ENCODE measurements at regions not wholly inside any gene's neighbourhood (a gene's known extent, or its start where the extent isn't known, plus 50 kb on each side); places are given as distances from the start of the nearest gene placed in this dataset.

GRCh38 chr6:120096696-120097260 is 747.2 kb upstream of the MAN1A1 start:
- Histone ChIP-seq H3K4me3 (no peak overlapping the region), H3K27ac (no peak overlapping the region)
- DNase-seq (ENCODE audit: low spot score), result no peak
- no peak for TF ChIP-seq CTCF (IDR thresholded peaks at IDR 0.05)

DNA sequence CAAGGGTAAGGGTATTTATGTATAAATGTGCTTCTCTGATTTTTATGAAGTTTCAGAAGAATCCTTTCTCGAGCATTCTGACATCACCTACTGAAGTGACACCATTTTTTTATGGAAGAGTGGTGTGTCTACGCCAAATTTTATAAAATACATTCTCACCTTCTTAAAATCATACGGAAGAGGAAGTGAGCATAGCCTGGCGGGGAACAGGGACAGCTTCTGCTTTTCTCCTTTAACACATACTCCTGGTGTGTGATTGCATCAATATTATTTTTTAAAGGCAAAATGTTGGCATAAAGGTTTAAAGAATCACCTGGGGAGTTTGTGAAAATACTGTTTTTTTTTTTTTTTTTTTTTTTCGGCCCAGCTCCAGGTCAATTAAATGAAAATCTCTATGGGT is 733.6 kb upstream of the MAN1A1 start:
- no peak for TF ChIP-seq CTCF (IDR thresholded peaks at IDR 0.05)
- Histone ChIP-seq H3K27ac (no peak overlapping the region), H3K4me3 (no peak overlapping the region)
- DNase-seq (ENCODE audit: low spot score), result no peak

- no peak overlapping the region for H3K27ac ChIP-seq
- no peak for DNase-seq (ENCODE audit: low spot score)
- no peak overlapping the region for H3K4me3 ChIP-seq
- TF ChIP-seq CTCF (IDR thresholded peaks at IDR 0.05), result no peak
Measured at GRCh38 chr6:120077489-120077888, 727.9 kb upstream of the MAN1A1 start.

DNA sequence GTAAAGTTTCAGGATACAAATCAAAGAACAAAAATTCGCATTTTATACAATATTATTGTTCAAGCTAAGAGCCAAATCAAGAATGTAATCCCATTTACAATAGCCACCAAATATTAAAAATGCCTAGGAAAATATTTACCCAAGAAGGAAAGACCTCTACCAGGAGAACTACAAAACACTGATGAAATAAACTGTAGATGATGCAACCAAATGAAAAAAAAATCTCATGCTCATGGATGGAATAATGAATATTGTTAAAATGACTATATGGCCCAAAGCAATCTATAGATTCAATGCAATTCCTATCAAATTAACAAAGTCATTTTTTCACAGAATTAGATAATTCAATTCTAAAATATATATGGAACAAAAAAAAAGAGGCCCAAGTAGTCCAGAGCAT is 708.8 kb upstream of the MAN1A1 start:
- H3K4me3 ChIP-seq, result no peak overlapping the region
- no peak for TF ChIP-seq CTCF (IDR thresholded peaks at IDR 0.05)
- no peak overlapping the region for H3K27ac ChIP-seq
- DNase-seq (ENCODE audit: low spot score), result no peak

GRCh38 chr6:120056085-120056484 is 706.5 kb upstream of the MAN1A1 start:
- TF ChIP-seq CTCF (IDR thresholded peaks at IDR 0.05), result no peak
- Histone ChIP-seq H3K4me3 (no peak overlapping the region), H3K27ac (no peak overlapping the region)
- no peak for DNase-seq (ENCODE audit: low spot score)

DNA sequence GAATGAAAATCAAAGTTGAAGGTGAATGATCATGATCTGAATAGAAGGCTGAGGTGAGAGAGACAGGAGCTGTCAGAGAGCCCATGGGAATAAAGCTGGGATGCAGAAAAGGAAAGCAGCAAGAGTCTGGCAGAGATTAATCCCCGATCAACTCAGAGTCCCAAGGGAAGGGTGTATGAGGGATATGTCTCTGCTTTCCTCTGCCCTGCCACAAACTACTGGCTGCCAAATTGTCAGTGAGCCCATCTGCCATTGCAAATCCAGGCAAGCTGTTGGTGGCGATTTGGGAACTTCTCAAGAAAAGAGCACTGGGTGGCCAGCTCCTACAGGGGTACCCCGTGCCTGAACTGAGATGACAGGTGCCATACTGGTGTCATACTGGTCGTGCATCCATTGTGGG is 705.5 kb upstream of the MAN1A1 start:
- Histone ChIP-seq H3K4me3 (no peak overlapping the region), H3K27ac (no peak overlapping the region)
- no peak for DNase-seq (ENCODE audit: low spot score)
- TF ChIP-seq CTCF (IDR thresholded peaks at IDR 0.05), result no peak

DNA sequence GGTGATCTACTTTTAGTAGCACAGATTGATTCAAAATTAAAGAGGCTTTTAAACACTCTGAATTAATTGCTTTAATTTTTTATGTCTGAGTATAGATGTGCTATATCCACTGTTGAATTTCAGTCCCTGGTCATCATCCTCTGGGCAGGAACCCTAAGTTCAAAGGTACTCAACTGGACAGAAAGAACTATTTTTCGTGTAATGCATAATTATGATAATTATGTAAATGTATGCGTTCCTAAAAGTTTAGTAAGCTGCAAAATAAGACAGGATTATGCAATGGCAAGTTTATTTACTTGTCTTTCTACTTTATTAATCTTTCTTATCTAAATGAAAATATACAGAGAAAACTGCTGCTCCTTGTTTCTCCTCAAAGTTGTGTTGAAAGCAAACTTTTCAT is 690.1 kb upstream of the MAN1A1 start:
- Histone ChIP-seq H3K27ac (no peak overlapping the region), H3K4me3 (no peak overlapping the region)
- DNase-seq (ENCODE audit: low spot score), result no peak
- TF ChIP-seq CTCF (IDR thresholded peaks at IDR 0.05), result no peak
